AG20443 (cell line): ENCODE measurements at regions not wholly inside any gene's neighbourhood (a gene's known extent, or its start where the extent isn't known, plus 50 kb on each side); places are given as distances from the start of the nearest gene placed in this dataset.
"Not testable (repeated sequence)": the region's sequence is repeated elsewhere in the genome, so short reads cannot be mapped to it uniquely, and the experiment has no call there.

Experiments used
- DNase-seq: peaks from one replicate; pipeline ENCODE4 v3.0.0; 2012; ENCODE audit warnings: low spot score, mixed read lengths

DNA sequence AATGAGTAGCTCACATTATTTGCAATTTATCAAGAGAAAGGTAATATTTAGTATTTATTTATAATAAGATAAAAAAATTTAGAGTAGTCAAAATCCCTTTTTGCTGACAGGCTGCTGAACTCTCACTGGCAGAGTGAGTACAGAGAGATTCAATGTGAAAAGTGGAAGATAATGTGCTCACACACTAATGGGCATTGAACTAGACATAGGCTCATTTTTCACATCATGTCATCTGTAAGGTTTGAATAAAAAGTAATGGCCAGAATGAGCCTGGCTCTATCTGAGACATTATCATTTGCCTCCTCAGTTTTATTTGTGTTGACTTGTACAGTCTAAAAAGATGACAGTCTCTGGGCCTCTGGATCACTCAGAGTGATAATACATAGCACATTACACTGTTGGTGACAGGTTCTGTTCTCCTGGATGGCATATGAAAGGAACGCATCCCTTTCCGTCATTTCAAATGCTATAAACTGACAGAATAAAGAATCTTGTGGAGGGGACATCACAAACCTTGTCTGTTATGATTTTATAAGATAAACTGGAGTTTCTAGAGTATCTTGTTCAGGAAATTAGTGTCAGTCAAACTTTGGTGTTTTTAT, 812.9 kb downstream of the NR4A2 start:
- no peak for DNase-seq

- no peak for DNase-seq
Measured at GRCh38 chr2:155518094-155518493, 814.4 kb downstream of the NR4A2 start.

- DNase-seq: no peak
Measured at GRCh38 chr2:155517362-155517761, 815.2 kb downstream of the NR4A2 start.

DNA sequence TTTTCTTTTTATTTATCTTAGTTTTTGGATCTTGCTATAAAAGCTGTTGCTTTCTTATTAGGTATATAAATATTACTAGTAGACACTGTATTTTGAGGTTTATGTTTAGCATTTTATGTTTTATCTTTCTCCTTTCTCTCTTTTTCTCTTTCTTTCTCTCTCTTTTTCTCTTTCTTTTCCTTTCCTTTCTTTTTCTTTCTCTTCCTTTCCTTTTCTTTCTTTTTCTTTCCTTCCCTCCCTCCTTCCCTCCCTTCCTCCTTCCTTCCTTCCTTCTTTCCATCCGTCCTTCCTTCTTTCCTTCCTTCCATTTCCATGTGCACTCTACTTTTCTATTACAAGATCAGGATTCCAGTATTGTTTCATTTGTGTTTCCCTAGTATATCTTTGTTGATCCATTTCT, 814.8 kb downstream of the KCNJ3 start:
- no peak for DNase-seq

GRCh38 chr2:155502766-155503165, 804.3 kb downstream of the KCNJ3 start:
- DNase-seq: no peak

GRCh38 chr2:155498106-155498505, 799.6 kb downstream of the KCNJ3 start:
- DNase-seq: no peak

GRCh38 chr2:155494744-155495143, 796.2 kb downstream of the KCNJ3 start:
- no peak for DNase-seq

DNA sequence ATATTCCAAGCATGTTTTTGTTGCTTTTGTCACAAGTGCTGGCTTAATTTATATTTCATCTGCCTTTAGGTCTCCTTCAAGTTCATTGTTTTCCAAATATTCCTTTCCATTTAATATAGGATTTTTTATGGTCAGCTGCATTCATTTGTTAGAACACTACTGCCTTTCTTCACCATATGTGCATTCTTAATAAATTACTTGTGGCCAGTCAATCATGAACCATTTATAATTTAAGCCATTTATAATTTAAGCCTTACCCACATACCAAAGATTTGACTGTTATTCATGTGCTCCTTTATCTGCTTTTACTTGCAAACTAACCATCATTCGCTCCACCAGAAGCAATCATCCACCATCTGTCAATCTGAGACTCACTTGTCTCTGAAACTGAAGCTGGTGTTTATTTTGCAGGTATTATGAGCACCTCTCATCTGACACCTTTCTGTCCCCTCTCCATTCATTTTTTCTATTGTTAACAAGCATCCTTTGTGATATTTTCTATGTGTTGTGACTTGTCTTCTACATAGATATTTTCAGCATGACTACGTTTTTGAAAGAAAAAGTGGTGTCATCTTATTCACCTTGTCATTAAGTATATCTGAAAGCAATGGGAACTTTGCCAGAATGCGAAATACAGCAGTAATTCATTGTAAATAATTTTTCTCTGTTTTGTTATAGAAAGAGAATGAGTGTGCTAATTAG, 786.8 kb downstream of the KCNJ3 start:
- no peak for DNase-seq

DNA sequence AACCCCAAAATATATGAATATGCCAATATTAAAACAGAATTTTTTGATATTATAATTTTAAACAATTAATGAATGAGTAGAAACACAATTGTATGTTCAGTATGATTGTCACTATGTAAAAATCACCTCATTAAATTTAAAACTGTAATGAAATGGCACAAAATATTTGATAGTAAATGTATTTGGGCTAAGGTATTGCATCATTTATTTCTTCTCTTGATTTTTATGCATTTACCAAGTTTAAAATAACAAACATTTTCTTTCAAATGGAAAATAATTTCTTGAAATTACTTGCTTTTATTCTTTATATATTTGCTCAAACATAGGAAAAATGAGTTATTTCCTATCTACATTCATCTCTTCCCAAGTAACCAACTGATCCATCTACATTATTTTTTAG, 782.6 kb downstream of the KCNJ3 start:
- DNase-seq: no peak

DNA sequence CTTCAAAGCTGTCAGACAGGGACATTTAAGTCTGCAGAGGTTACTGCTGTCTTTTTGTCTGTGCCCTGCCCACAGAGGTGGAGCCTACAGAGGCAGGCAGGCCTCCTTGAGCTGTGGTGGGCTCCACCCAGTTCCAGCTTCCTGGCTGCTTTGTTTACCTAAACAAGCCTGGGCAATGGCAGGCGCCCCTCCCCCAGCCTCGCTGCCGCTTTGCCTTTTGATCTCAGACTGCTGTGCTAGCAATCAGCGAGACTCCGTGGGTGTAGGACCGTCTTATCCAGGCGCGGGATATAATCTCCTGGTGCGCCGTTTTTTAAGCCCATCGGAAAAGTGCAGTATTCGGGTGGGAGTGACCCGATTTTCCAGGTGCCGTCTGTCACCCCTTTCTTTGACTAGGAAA, 773.5 kb downstream of the KCNJ3 start:
- DNase-seq: not testable (repeated sequence)

DNA sequence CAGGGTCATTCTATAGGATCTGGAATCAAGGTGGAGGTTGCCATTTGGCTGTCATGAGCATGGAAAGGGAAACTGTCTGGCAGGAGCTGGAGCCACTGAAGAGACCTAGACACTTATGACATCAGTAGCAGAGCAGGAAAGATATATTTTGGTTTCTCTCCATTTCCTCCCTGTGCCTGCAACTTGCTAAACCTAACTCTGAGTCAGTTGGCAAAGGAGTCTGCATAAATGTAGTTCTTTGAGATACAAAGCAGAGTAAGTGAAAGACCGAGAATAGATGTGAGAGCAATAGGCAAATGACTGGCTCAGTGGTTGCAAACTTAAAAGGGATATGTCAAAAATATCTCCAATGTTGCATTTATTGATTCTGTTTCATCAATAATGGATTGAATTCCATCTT, 757.7 kb downstream of the KCNJ3 start:
- DNase-seq: no peak

DNA sequence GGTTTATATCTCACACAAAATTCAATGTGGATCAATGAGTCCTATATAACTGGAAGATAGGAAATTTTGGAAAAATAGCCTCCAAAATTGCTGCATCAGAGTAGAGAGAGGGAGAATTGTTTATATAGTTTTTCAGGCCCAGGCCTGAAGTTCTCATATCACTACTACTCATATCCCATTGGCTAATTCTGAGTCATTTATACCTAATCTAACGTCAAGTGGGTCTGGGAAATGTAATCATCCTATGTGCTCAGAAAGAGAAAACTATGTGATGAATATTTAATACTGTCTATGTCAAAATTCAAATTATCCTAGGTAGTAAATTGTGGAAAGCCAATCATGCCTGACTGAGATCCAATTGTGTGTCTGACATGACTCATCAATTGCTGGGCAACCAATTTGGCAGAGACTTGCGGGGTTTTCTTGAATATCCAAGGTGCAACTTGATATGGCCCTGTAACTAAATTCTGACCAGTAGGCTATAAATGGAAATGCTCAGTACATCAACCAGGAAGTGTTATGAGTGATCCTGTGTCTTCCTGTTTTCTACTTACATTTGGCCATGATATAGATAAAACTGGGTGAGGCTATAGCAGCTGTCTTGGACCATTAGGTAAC, 744.4 kb downstream of the KCNJ3 start:
- DNase-seq: no peak

DNA sequence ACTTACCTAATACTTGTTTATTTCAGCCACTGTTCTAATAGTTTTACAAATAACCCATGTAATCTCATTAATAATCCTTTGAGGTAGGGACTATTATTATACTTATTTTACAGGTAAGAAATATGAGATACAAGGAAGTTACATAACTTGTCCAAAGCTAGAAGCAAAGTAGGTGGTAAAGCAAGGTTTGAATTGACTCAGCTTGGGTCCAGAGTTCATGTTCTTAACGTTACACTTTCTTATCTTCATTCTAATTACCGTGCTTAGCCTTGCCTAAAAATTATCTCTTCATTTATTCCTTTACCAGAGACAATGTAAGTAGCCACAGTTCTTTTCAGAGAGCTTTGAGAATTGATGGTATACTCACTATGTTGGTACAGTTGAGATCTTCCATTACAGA, 743.6 kb downstream of the KCNJ3 start:
- DNase-seq: no peak

DNA sequence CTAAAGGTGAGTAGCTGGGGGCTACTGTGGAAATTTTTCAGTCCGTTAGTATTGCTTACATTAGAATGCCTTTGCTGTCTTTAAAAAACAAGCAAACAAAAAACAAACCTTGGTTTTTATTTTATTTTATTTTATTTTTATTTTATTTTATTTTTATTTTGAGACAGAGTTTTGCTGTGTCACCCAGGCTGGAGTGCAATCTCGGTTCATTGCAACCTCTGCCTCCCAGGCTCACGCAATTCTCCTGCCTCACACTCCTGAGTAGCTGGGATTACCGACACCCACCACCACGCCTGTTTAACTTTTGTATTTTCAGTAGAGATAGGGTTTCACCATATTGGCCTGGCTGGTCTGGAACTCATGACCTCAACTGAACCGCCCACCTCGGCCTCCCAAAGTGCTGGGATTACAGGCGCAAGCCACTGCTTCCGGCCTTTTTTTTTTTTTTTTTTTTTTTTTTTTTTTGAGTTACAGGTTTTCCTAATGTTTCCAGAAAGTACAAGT, 732.6 kb downstream of the KCNJ3 start:
- no peak for DNase-seq

GRCh38 chr2:155427470-155427869, 729.0 kb downstream of the KCNJ3 start:
- no peak for DNase-seq

- DNase-seq: no peak
Measured at GRCh38 chr2:155424518-155424917, 726.0 kb downstream of the KCNJ3 start.

DNA sequence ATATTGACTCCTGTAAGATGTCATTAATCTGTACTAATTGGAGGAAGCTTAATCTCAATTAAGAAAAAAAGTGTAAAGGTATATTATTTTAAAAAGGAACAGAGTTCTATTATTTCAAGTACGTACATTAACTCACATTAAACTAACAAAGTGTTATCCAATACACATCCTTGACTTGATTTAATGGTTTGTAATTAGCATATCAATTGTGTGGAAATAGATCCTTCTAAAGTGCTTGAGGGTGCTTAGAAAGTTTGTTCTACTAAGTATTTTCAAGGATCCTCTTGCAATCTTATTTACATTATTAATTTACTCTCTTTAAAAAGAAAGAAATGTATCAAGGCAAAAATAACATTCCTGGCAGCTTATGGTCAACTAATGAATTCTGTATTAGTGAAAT, 720.3 kb downstream of the KCNJ3 start:
- DNase-seq: no peak

DNA sequence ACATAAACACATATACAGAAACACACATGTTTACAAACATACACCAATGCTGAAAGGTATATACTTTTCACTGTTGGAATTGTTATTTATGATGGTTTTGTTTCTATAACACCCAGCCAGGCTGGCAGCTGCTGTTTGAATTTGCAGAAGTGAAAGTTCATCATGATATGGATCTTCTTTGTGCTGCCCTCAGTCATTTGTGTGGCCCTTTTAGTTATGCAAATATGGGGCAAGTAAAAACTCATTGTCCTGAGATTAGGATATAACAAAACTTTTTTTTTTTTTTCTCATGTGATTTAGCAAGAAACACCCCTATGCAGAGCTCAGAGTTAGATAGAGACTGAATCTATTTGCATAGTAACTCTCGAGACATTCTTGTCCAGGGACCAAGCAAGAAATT, 714.1 kb downstream of the KCNJ3 start:
- DNase-seq: no peak

DNA sequence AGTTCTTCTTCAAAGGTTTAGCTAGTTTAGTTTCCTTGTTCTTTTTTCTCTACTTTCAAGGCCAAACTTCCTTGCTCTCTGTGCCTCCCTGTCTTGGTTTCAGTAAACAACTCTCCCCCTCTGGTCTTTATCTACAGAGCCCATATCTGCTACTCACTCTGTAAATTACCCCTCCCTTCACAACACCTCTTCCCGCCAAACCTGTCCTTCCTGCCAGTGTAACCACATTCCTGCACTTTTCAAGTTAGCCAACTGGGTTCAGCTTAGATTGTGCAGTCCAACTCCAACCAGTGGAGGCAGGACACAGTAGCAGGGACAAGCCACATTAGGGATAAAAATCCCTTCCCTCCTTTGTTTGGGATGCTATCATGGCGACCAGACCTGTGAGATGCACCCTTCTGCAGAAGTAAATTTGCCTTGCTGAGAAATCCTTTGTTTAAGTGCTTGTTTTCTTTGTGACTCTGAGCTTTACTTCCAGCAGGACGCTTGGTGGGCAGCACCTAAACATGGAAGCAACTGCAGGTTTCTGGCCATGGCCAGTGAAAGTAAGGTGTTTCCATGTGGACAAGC, 706.0 kb downstream of the KCNJ3 start:
- no peak for DNase-seq

- no peak for DNase-seq
Measured at GRCh38 chr2:155393406-155393805, 694.9 kb downstream of the KCNJ3 start.

GRCh38 chr2:155391613-155392130, 693.2 kb downstream of the KCNJ3 start:
- no peak for DNase-seq

DNA sequence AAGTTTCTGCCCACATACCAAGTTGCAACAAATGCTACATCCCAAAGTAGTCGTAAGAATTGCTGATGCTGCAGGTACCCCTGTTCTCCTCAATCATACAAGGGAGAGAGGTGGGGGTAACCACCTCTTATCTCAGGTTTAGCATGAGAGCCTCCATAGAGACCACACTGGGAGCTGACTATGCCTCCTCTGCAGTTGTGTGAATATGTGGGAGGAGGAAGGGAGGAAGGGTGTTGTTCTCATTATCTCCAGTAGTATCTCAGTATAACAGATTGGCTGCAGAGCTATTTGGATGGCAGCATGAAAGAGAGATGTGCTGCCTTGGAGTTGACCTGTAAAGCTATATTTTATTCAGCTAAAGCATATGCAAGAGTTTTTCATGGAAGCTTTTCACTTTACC, 690.7 kb downstream of the KCNJ3 start:
- no peak for DNase-seq

DNA sequence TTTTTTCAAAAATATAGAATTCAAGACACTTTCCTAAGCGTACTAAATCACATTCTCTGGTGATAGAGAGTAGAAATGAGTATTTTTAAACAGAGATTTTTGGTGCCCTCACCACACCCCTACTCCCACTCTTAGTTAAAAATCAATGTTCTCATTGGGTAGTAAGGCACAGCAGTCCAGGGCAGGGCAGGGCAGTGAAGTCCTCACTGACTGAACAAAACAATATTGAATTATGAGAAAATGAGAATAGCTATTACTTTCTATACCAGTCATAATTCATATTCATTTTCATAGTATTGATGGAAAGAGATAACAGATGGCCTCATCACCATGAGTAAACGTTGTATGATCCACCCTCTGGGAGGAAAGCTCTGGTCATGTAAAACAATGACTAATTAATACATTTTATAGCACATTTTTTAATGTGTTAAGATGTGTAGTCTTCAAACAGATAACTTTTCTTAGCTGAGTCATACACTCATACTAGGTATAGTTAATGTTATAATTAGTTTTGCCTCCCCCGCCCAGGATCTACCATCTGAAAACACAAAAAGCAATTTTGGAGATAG, 686.1 kb downstream of the KCNJ3 start:
- DNase-seq: no peak
